ENCODE measurements at regions not wholly inside any gene's neighbourhood (a gene's known extent, or its start where the extent isn't known, plus 50 kb on each side); places are given as distances from the start of the nearest gene placed in this dataset.

DNA sequence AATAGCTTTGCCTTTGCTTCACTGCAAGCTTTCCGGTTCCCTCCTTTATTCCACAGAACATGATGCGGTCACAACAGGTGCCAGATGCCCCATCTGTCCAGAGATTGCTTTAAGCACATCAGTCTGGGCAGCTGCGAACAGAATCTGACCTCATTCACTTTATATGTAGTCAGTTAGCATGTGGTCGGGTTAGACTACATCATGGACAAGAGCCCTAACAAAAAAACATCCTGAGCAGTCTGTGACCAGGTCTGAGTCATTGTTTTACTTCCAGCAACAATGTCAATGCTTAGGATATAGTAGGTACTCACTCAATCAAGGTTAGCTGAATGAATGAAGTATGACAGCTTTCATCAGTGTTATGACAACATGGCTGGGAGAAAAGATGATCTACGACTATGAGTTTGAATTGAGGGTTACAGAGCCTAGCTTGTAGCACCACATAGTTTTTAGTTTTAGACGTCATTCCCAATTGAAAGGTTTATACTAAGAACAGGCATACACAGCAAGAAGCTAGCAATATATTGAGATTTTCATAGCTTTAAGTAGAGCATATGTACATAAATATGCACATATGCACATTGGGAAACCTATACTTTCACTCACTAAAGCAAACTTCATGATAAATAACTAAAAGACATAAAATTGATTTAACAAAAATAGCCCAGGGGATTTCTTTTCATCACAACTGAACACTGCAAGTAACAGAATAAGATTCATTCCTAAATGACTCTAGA, 64.2 kb upstream of the TMCC3 start:
- DNase-seq (ENCODE audit: low read depth), result peak; percentile 57

DNA sequence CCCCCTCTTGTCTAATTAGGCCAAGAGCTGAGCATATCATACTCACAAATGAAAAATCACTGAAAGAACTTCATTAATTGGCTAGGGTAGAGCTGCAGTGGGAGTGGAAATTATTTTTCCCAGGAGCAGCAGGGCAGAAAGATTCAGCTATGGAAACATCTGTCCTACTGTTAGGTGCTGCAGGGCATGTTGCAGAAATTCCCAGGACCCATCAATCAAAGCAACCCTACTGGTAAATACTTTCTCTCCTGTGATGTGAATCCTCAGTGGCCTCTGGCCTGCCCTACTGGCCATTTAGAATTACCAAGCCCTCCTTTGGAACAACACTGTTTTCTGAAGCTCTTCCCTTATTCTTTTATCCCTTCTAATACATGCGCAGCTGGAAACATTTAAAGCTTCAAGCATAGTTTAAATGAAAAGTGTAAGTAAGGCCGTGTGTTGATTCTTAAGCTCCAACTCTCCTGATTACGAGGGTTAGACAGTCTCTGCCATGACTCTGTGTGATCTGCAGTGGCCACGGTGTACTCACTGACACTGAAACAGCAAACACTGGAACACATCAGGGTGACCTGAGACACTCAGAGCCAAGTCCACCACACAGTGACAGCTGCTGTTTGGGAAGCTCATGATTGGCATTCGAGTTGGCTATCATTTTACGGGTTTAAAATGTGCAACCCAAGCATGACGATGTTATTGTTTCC, 62.6 kb upstream of the TMCC3 start:
- DNase-seq (ENCODE audit: low read depth), result no peak

DNA sequence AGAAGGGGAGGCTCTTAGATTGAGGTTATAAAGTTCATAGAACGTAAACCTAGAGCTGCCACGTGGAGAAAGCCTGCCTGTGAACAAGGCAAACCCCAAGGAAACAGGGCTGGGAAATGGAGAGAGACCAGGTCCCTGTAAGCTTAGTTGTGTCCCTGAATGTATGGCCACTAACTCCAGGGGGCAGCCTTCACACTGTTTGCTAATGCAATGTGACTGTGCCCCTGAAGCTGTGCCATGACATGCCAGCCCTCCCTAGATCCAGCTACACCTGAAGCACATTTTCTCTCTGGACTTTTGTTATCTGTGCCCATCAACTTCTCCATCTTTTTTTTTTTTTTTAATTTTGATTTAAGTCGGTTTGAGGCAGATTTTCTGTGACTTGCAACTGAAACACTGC, 60.6 kb upstream of the TMCC3 start:
- peak; percentile 31 for DNase-seq (ENCODE audit: low read depth)

DNA sequence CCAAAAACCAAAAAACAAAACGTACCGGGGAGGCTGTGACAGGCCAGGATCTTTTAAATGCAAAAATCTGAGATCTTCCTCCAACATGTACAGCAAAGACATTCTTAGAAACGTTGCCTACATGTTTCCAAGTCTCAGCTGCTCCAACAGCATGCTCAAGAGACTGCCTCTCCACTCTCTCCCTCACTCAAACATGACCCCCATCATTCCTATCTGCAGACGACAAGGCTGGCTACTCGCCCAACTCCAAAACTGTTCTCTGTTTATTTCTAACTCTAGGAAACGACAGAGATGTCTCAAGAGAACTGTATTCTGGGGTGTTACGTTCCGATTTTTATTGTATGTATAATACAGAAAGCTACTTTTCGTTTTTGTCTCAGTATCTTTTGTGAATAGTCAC, 57.5 kb upstream of the TMCC3 start:
- DNase-seq (ENCODE audit: low read depth), result no peak

DNA sequence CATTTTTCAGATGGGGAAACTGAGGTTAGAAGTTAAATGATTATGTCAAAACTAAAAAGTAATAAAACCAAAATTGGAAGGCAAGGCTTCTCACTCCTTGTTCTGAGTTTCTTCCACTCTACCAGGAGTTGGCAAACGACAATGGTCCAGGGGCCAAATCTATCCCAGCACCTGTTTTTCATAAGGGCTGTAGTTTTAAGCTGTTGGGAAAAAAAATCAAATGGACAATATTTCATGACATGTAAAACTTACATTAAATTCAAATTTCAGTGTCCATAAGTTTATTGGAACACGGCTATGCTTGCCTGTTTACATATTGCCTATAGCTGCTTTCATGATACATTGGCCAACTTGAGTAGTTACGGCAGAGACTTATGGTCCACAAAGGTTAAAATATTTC, 56.7 kb upstream of the TMCC3 start:
- no peak for DNase-seq (ENCODE audit: low read depth)

DNA sequence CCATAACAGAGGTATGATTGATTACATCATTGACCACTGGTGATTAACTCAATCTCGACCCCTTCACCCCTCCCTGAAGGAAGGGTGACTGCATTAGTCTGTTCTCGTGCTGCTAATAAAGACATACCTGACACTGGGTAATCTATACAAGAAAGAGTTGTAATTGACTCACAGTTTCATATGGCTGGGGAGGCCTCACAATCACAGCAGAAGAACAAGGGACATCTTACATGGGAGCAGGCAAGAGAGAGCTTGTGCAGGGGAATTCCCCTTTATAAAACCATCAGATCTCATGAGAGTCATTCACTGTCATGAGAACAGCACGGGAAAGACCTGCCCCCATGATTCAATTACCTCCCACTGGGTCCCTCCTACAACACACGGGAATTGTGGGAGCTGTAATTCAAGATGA, 55.9 kb upstream of the TMCC3 start:
- no peak for DNase-seq (ENCODE audit: low read depth)

DNA sequence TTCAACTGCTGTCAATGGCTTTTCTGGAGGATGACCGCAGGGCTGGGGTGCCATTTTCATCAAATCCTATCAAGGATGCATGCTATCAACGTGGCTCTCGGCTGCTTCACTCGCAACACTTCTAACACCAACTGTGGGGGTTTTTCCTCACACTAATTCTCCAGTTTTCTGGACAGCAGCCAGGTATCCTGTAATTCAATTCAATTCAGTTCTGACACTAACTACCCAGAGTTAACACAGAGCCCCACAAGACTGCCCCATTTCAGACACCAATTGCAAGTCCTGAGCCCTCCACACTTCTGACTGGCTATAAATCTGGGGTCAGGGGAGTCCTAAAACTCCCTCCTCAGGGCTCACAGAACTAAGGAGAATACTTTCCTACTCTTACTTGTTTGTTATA, 55.3 kb upstream of the TMCC3 start:
- DNase-seq (ENCODE audit: low read depth), result no peak

DNA sequence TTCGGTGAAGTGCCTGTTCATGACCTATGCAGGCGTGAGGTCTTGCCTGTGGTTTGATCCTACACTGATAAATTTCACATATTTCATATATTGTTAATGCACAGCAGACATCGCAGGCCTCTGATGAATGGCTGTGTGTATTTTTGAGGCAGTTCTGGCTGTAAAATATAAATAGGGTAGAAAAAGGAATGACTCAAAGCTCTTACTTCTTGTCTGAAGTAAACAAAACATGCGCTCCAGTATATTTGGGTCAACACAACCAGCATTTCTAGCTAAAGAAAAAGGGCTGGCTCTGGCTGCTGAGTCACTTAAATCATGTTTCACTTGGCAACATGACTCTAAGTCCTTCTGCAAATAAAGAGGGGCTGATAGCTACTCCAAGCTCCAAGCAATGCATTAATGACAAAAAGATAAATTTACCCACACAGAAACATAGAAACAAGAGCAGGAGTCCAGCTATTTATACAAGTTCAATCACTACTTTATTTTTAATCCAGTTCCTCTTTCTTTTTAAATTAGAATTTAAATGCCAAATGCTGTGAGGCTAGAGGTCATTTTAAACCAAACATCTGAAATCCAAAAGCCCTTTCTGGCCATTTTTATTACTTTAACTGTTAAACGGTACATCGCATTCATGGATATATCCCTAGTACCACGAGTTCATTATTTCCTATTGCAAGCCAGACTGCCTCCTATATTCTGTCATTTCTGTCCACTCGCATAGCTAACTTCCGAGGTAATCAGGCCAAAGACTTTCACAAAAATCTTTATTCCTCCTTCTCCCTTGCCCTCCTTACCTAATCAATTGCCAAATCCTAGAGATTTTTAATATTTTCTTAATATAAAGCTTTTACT, 54.3 kb upstream of the TMCC3 start:
- DNase-seq (ENCODE audit: low read depth), result peak; percentile 79

DNA sequence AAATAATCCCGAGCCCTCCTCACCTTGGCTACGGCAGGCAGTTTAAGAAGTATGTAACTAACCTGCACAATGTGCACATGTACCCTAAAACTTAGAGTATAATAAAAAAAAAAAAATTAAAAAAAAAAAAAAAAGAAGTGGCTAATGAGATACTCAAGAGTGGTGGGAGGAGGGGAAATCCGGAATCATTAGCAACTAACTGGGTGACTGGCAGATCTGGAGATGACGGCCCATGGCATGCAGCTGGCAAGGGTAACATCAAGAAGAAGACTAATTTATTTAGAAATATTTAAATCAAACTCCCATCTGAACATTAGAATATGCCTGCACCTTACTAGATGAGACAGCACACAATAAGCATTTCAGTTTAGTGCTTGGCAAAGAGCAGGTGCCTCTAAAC, 52.3 kb upstream of the TMCC3 start:
- DNase-seq (ENCODE audit: low read depth), result no peak

DNA sequence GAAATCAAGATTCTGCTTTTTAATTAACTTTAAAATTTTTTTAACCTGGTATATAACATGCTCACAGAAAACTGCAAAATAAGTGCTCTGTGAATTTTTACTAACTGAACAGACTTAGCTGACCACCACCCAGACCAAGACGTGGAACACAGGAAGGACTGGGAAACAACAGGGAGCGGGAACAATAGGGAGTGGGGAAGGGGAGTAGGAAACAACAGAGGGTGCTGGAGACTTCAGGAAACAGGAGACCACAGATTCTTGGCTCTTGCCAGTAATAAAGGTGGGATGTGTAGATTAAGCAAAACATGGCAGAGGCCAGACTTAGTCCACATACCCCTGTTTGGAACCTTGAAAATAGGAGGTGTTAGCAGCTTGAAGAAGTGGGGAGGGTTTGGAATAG, 51.4 kb upstream of the TMCC3 start:
- DNase-seq (ENCODE audit: low read depth), result no peak

DNA sequence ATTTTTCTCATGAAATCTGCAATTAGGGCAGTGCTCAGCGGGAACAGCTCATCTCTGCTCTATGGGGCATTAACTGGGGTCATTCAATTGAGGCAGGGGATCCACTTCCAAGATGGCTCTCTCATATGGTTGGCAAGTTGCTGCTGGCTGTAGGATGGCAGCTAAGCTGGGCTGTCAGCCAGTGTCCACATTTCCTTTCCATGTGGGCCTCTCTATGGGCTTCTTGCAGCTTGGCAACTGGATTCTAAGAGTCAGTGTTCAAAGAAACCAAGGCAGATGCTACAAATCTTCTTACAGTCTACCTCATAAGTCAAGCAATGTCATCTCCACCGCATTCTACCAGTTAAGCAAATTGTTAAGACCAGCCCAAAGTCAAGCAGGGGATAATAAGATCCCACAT, 50.3 kb upstream of the TMCC3 start:
- DNase-seq (ENCODE audit: low read depth), result no peak
